HG02938 (cell line): ENCODE measurements at regions not wholly inside any gene's neighbourhood (a gene's known extent, or its start where the extent isn't known, plus 50 kb on each side); places are given as distances from the start of the nearest gene placed in this dataset.

Experiments
- ATAC-seq: cut with Tn5 transposase; IDR thresholded peaks from one replicate; pipeline ENCODE4 v1.9.1; 2021; ENCODE audit warnings: mild to moderate bottlenecking, moderate library complexity; ENCODE audit not compliant: unreplicated experiment

DNA sequence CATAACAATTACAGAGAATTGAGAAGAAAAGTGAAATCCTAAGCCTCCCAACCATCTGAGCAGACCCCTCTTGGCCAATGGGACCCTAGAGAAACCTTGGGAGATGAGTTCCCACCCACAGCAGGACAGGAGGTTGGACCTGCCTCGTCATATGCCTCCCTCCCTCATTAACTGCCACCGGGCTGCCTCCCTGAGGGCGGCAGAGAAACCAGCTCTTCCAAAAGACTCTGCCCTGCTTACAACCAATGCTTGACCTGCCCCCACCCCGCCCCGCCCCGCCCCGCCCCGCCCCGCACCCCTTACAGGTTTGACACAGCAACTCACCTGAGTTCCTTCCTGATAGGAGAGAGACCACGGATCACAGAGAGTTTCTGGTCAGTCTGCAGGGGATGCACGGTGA, 86.1 kb downstream of the ADRA2C start:
- no peak for ATAC-seq

DNA sequence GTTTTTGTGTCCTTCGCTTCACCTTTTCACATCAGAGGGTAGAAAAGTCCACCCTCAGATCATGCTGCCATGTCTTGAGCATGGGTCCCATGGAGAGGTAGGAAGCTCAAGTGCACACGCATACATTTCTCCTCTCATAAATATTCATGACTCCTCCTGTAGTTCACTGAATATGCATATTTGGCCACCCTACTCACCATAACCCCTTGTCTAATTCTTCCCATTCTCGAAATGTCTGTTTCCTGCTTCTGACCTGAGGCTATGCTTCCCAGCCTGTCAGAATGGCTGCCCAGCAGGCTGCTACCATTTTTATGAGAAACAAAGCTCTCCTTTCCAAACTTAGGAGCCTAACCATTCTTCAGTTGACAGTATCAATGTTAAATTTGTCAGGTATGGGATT, 86.5 kb downstream of the ADRA2C start:
- ATAC-seq, result no peak

DNA sequence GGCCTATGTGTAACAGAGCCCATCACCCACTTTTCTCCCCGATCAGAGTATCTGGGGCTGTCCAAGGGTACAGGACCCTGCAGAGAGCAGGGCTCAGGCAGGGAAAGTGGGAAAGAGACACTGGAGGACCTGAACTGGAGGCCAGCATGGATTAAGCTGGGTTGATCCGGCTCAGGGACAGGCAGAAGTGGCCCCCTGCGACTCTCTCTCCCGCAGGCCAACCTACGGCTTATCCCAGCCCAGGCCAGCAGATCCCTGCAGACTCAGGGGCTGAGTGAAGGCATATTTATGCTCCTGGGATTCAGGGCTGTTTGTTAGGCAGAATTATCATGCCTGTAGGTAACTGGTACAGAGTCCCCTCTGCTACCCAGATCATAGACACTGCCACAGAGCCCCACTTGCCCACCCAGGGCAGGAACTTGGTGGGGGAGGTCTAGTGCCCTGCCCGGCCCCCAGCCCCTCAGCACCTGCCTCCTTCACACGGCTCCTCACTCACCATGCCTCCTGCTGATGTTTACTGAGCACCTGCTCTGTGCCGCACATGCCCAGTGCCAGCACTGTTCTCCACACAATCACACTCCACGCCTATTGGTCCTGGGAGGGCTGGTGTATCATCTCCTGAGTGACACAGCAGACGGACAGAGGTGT, 87.3 kb downstream of the ADRA2C start:
- no peak for ATAC-seq

DNA sequence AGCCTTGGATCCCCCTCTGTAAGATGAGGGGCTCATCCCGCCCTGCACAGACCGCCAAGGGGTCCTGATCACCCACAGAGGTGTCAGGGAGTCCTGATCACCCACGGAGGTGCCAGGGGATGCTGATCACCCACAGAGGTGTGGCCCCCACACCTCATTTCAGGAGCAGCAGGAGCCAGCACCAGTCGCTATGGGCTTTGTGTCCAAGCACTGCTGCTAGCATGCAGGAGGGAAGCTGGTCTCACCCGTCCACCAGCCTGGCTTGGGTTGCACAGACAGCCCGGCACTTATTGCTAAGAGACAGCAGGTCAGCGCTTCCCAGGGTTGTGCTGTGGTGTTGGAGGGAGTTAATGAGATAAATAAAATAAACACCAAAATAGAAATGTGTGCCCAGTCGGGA, 88.5 kb downstream of the ADRA2C start:
- no peak for ATAC-seq

DNA sequence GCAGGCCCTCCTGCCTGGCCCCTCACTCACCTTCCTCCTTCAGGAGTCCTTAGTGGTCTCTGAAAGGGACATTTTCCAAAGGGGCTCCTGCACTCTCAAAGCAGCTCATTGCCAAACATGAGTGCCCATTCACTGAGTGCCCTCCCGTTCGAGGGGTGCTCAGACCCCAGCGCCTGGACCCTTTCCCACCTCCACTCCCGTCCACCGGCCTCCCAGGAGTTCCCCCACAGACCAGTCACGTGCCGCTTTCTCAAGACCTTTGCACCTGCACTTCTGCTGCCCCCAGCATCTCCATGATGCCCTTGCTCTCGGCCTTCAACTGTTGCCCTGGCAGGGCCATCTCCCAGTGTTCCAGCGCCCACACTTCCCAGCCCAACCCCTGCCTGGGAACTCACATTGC, 89.5 kb downstream of the ADRA2C start:
- no peak for ATAC-seq

DNA sequence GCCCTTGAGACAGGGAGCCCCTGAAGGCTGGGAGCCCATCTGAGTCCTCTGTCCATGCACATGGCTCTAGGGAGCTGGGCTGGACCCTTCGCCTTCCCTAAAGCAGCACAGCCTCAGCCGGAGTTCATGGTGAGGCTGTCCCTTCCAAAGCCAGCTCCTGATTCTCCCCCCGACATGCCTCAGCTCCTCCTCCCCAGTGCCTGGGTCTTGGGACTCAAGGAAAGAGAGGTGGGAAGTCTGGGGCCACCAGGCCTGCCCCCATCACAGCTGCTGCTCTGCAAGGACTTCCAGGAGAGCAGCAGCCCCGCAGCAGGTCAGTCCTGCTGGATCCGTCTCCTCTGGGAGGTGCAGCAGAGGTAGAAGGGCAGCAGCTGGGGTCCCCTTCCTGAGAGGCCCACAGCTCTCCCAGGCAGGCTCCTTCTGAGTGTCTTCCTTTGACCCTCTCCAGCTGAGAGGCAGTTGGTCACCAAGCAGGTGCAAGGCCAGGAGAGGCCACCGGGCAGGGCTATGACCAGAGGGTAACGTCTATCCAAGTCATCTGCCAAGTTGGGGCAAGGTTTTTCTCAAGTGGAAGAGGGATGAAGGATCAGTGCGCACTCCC, 90.5 kb downstream of the ADRA2C start:
- no peak for ATAC-seq

DNA sequence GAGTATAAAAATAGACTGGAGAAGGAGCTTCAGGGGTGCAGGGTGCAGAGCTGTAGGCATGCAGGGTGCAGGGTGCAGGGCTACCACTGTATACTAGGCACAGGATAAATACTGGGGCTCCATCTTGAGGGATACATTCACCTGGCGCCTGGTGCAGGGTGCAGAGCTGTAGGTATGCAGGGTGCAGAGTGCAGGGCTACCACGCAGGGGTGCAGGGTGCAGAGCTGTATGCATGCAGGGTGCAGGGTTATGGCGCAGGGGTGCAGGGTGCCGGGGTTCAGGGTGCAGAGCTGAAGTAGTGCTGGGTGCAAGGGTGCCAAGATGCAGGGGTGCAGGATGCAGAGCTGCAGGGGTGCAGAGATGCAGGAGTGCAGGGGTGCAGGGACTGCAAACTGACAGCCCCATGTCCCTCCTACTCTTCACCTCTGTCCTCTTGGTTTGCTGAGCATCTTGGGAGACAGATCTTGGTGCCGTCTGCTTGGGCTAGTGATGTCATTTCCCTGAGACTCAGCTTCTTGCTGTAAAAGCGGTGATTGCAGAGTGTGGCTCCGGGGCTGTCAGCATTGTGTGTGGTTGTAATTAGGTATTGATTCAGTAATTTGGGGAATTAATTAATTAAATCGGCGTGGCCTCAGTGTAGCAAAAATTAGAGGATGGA, 91.2 kb downstream of the ADRA2C start:
- ATAC-seq, result no peak

DNA sequence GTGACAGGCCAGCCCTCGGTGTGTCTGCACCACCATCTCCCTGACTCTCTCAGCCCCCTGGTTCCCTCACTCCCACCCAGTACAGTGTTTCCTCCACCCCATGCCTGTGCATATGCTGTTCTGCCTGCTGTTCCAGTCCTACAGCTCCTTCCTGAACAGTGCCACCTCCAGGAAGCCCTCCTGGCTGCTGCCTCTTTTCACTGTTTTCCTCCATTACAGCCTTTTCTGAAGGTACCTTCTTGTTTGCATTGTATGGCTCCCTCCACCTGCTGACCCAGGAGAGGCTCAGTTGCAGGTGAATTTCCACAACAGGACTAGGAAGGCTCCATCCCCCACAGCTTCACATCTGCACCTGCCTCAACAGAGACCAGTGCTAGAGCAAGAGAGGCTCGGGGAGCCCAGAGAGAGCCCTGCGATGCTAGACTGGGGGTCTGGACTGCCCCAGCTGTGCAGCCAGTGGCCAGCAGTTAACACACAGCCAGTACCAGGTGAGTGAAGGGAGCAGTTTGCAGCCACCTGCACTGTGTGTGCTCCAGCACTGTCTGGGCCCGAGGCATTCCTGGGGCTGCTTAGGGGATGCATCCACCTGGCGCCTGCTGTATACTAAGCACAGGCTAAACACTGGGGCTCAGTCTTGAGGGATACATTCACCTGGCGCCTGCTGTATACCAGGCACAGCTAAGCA, 92.0 kb downstream of the ADRA2C start:
- no peak for ATAC-seq

DNA sequence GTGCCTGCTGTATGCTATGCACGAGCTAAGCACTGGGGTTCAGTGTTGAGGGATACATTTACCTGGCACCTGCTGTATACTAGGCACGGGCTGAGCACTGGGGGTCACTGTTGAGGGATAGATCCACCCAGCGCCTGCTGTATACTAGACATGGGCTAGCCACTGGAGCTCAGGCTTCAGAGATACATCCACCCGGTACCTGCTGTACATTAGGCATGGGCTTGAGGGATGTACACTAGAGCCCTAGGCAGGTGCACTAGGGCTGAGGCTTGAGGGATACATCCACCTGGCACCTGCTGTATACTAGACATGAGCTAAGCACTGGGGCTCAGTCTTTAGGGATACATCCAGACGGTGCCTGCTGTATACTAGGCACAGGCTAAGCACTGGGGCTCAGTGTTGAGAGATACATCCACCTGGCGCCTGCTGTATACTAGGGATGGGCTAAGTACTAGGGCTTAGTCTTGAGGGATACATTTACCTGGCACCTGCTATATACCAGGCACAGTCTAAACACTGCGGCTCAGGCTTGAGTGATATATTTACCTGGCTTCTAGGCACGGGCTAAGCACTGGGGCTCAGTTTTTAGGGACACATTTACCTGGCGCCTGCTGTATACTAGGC, 92.7 kb downstream of the ADRA2C start:
- ATAC-seq, result no peak

DNA sequence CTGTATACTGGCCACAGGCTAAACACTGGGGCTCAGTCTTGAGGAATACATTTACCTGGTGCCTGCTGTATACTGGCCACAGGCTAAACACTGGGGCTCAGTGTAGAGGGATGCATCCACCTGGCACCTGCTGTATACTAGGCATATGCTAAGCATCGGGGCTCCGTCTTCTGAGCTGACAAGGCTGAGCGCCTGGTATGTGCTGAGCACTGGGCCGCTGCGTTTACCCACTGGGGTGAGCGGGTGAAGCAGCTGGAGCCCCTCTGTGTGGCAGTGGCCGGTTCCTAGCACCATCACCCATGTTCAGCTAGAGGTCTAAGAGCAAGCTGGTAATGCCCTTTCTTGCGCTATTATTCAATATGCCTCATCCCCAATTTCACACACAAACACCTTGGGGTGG, 93.4 kb downstream of the ADRA2C start:
- ATAC-seq, result no peak

DNA sequence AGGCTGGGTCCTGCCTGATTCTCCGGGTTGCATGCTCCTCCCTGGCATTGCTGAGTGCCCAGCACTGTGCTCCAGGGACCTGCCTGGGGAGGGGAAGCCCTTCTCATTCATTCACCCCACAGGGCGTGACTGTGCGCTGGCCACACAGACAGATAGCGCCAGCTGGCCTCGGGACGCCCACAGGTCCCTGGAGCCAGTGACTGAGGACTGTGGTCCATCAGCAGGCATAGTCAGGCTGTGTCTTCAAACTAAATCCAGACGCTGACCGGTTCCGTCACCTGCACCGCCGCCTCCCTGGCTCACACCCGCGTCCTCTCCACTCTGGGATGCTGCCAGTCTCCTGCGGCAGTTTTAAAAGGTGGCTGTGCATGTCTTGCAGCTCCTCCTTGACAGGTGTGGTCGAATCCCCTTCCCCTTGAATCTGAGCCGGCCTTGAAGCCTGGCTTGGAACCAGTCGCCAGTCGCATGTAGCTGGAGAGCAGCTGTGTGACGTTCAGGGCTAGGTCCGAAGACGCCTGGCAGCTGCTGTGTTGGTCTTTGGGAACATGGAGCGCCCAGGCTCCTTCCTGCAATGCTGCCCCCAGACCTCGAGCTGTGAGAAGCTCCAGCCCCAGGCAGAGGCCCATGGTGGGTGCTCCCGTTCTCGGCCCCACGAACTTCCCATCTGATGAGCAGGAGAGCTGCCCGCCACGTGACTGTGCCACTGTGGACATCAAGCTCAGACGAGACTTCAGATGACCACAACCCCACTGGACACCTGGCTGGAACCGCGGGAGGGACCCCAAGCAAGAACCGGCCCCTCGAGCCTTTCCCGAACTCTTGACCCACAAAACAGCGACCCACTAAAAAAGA, 94.1 kb downstream of the ADRA2C start:
- ATAC-seq, result no peak

DNA sequence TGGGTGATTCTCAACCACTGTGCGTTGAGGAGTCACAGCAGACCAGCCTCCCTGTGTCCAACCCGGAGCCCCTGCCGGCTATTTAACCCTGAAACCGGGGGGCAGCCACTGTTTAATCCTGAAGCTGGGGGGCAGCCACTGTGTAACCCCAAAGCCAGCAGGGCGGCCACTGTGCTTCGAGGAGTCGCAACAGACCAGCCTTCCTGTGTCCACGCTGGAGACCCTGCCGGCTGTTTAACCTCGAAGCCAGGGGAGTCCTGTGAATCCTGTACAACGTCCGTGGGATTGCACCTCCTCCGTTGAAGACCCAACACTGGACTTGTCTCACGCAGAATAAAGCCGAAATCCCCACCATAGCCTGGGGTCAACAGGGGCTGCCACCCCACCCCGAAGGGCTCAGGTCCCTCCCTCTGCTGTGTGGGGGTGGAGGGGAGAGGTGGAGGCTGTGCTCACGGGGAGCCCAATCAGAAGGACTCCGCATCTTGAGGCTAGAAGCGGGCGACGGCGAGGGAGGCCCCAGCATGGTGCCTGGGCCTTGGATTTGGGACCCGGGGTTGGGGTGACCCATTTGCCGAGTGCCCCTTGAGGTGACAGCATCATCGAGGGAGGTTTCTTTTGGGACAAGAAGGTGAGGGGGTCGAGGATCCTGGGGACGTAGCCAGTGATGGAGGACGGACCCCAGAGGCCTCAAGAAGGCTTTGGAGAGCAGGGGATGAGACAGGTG, 94.9 kb downstream of the ADRA2C start:
- no peak for ATAC-seq

DNA sequence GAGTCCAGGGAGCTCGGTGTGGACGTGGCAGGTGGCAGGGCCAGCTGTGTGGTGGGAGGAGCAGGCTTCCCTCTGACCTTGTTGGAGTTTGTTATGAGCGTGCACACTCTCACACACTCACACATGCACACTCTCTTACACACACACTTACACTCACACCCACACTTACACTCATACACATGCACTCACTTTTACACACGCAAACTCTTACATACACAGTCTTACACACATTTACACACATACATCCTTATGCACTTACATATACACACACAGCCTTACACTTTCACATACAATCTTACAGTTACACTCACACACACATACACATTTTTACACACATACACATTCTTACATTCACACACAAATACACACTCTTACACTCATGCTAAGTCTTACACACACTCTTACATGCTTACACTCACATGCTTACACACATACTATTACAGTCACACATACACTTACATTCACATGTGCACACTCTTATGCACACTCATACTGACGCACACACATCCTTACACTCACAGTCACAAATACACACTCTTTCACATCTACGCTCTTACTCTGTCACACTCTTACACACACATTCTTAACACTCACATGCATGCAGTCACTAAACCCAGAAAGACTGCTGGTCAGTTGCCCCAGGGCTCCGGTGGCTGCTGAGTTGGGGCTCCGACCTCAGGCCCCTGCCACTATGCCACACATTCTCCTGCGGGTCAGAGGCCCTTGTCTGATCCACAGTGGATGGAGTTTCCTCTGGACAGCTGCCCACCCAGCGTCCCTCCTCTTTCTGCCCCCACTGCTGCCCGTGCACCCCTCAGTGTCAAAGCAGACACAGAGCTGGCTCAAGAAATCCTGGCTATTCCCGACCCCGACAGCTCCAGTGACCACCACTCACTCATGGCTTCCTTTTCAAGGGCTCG, 95.8 kb downstream of the ADRA2C start:
- no peak for ATAC-seq

DNA sequence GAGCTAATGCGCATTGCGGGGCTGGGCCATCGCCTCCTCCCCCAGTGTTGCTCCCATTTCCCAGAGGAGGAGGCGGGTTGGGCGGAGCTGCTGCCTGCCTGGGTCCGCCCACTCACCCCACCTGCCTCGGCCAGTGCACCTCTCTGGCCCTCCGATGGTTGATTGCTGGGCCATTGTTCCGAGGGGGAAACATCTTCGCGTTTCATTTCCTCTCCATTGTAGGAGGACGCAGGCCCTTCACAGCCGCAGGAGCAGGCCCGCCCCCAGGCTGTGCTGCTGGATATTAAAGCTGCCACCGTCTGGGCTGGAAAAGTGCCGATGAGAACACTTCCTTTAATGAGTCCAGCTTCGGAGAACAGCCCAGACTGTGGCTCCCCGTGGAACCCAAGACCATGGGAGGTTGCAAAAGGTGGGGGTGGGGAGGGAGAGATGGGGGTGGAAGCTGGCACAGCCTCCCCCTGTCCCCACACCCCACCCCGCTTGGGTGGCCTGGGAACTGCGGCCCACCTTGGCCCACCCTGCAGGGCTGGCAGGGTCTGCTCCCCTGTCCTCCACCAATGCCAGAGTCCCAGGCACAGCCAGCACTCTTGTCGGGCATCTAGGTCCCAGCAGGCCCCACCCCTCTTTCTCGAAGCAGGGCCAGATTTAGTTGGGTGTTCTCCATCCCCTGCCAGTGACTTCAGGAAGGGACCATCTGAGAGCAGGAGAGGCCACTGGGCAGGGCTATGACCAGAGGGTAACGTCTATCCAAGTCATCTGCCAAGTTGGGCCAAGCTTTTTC, 96.6 kb downstream of the ADRA2C start:
- no peak for ATAC-seq

DNA sequence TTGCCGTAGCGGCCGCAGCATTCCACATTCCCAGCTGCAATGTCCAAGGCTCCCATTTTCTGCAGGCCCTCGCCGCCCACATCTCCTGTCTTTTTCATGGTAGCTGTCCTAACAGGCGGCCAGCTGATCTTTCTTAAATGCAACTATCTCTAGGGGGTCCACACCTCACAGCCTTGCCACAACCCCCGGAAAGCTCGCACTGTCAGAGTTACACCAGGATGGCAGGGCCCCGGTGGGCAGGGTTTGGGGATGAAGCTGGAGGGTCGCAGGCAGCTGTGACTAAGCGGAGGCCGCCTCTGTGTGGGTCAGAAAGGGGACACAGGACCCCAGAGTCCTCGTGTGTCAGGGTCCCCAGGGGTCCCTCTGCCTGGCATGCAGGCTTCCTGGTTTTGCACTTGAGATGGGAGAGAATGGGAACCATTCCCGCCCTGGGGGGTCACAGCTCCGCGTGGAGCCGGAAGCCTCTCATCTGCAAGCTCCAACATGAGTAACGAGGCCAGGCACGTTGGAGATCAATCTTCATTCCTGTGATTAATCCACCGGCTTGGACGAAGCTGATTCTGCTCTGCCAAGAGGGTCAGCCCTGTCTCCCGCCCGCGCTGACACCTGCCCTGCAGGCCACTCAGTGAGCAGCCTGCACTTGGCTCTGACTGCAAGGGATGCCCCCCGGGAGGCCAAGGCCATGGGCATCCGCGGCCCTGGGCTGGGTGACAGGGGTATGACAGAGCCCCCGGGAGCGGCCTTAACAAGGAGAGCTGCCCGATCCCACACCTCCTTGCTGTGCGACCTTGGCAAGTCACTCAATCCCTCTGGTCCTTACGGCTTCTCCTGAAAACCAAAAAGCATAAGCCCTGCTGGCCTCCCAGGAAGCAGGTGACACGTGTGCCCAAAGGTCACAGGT, 97.9 kb downstream of the ADRA2C start:
- ATAC-seq, result no peak

DNA sequence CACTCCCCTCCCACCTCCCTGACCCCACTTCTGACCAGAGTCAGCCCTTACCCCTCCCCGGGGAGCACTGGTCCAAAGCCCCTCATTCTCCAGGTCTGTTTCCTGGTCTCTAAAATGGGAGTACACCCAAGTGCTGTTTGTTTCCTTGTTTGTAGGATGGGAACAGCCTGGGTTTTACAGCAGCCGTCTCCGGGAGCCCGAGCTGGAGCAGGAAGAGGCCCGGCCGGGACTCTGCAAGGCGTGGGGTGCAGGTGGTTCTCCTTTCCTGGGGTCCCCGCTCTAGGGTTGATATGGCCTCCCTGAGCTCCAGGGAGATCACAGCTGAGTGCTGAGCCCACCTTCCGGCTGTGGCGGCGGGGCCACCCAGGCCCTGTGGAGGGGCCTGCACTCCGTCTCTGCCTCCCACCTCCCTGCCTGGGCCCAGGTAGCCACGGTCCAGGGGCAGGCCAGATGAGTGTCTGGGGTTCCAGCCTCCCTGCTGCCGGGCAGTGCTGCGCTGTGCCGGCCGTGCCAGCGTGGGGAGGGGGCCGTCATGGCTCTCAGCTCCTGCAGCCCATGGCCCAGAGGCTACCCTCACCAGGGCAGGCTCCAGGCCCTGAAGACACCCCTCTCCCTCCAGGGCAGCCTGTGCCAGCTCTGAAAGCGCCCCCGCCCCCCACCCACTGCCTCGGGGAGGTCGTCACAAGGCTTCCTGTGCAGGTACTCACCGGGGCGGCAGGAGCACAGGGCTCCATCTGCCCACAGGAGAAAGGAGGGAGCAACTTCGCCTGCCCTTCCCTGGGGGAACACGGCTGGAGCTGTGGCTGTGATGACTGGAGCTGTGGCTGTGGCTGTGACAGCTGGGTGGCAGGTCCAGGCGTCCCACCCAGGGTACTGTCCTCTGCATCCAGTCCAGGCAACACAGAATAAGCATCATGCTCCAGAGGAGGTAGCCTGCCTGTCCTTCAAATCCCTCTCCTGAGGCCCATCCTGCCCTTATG, 98.8 kb downstream of the ADRA2C start:
- ATAC-seq, result no peak
